Testis (tissue), 2 donors: ENCODE measurements at regions not wholly inside any gene's neighbourhood (a gene's known extent, or its start where the extent isn't known, plus 50 kb on each side); places are given as distances from the start of the nearest gene placed in this dataset.

ENCODE experiments used
- DNase-seq: peaks from one replicate; pipeline ENCODE4 v3.0.0-alpha.2; 2019
- H3K27ac ChIP-seq, 2 donors: fragments of 200-600 bp; sonication (generic); one replicate each; pipeline ENCODE4 v1.5.1; 2019
- H3K27me3 ChIP-seq: fragments of 200-600 bp; sonication (generic); one replicate; pipeline ENCODE4 v1.5.1; 2019
- H3K36me3 ChIP-seq: fragments of 200-600 bp; sonication (generic); one replicate; pipeline ENCODE4 v1.5.1; 2017; ENCODE audit warnings: low read depth; ENCODE audit errors: missing control alignments
- H3K4me1 ChIP-seq: fragments of 200-600 bp; sonication (generic); one replicate; pipeline ENCODE4 v1.5.1; 2019
- H3K4me3 ChIP-seq, 2 donors: fragments of 200-600 bp; sonication (generic); one replicate each; pipeline ENCODE4 v1.5.1; 2017 to 2019
- H3K9me3 ChIP-seq: fragments of 200-600 bp; sonication (generic); one replicate; pipeline ENCODE4 v1.5.1; 2017
- CTCF ChIP-seq, 3 experiments: fragments of 450-650 bp in 2 of 3; fragments of 200-600 bp in 1 of 3; sonication (generic) in 1 of 3; IDR thresholded peaks; one replicate each; pipeline ENCODE4 v1.5.1; 2016 to 2019; ENCODE audit warnings: antibody characterized with exemption in 3 of 3, mild to moderate bottlenecking in 2 of 3, moderate library complexity in 1 of 3
- POLR2A ChIP-seq: fragments of 450-650 bp; IDR thresholded peaks from one replicate; pipeline ENCODE4 v1.6.1; 2017; ENCODE audit warnings: antibody characterized with exemption, mild to moderate bottlenecking, moderate library complexity
- WGBS, 2 donors: methylation state at CpG; one replicate each; pipeline ENCODE4 v1.1.5; 2018; 5-methylcytosine and 5-hydroxymethylcytosine counted together
- intact Hi-C: fragments of 100-400 bp; cut with DNase I; formaldehyde crosslinking; loops from one replicate; pipeline ENCODE4 v1.15.1; 2023; ENCODE audit warnings: low total_unique reads

GRCh38 chr7:120201290-120201689 lies 71.7 kb upstream of the KCND2 start:
- Histone ChIP-seq H3K27me3 (no peaks in the 10 kb centered on the region), H3K9me3 (no peaks in the 10 kb centered on the region), H3K36me3 (no peaks in the 10 kb centered on the region), H3K27ac (no peak overlapping the region), H3K4me1 (no peaks in the 10 kb centered on the region), H3K4me3 (no peak overlapping the region)
- no peak for DNase-seq
- intact Hi-C loops, result no loop called here
- TF ChIP-seq CTCF (IDR thresholded peaks at IDR 0.05), result no peak
- TF ChIP-seq POLR2A, result no peak
- 83 to 94% methylated on average over 1 of the region's 1 CpG for WGBS, 2 donors

GRCh38 chr7:120205101-120205500 lies 67.9 kb upstream of the KCND2 start:
- Histone ChIP-seq H3K9me3 (no peaks in the 10 kb centered on the region), H3K36me3 (no peaks in the 10 kb centered on the region), H3K4me1 (no peaks in the 10 kb centered on the region), H3K27ac (no peak overlapping the region), H3K4me3 (no peak overlapping the region), H3K27me3 (no peaks in the 10 kb centered on the region)
- no peak for DNase-seq
- intact Hi-C loops, result no loop called here
- no peak for TF ChIP-seq CTCF (IDR thresholded peaks at IDR 0.05)
- no peak for TF ChIP-seq POLR2A
- WGBS, 2 donors, result 78 to 84% methylated on average over 2 of the region's 2 CpGs

- Histone ChIP-seq H3K9me3 (no peaks in the 10 kb centered on the region), H3K4me3 (no peak overlapping the region), H3K36me3 (no peaks in the 10 kb centered on the region), H3K4me1 (no peaks in the 10 kb centered on the region), H3K27ac (no peak overlapping the region), H3K27me3 (no peaks in the 10 kb centered on the region)
- WGBS, 2 donors, result 88 to 89% methylated on average over 3 of the region's 3 CpGs
- TF ChIP-seq POLR2A (no peak), CTCF (IDR thresholded peaks at IDR 0.05) (no peak)
- intact Hi-C loops, result no loop called here
- no peak for DNase-seq
Measured at GRCh38 chr7:120207037-120207436, 65.9 kb upstream of the KCND2 start.

GRCh38 chr7:120215654-120216053 lies 57.3 kb upstream of the KCND2 start:
- no peak overlapping the region for H3K27ac ChIP-seq
- intact Hi-C loops, result no loop called here
- 73 to 77% methylated on average over 7 of the region's 7 CpGs for WGBS, 2 donors
- no peak for DNase-seq
- no peak for TF ChIP-seq CTCF (IDR thresholded peaks at IDR 0.05)
- no peak for TF ChIP-seq POLR2A
- H3K4me1 ChIP-seq, result no peaks in the 10 kb centered on the region
- no peaks in the 10 kb centered on the region for H3K27me3 ChIP-seq
- no peak overlapping the region for H3K4me3 ChIP-seq
- no peaks in the 10 kb centered on the region for H3K36me3 ChIP-seq
- H3K9me3 ChIP-seq, result no peaks in the 10 kb centered on the region

- WGBS, 2 donors, result 84 to 86% methylated on average over 2 of the region's 2 CpGs
- no peak for DNase-seq
- Histone ChIP-seq H3K27me3 (no peaks in the 10 kb centered on the region), H3K27ac (no peak overlapping the region), H3K4me3 (no peak overlapping the region), H3K4me1 (no peaks in the 10 kb centered on the region), H3K36me3 (no peaks in the 10 kb centered on the region), H3K9me3 (no peaks in the 10 kb centered on the region)
- TF ChIP-seq POLR2A (no peak), CTCF (IDR thresholded peaks at IDR 0.05) (no peak)
- intact Hi-C loops, result no loop called here
Measured at GRCh38 chr7:120216947-120217346, 56.0 kb upstream of the KCND2 start.
